ENCODE measurements at regions not wholly inside any gene's neighbourhood (a gene's known extent, or its start where the extent isn't known, plus 50 kb on each side); places are given as distances from the start of the nearest gene placed in this dataset.

DNA sequence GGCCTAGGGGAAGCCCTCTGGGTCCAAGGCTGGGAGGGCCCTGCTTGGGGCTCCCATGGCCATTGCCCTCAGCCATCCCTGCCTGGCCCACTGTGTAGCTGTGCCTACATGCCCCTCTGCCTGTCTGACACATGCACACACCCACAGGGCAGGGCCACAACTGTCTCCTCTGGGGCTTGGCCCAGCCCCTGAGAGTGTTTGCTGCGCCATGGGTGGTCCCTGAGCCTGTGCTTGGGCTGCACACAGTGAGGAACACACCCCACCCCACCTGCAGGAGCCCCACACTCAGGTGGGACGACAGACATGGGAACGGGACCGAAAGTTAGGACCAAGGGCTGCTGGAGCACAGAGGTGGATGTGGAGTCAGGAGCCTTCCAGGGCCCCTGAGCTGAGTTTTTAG, 489.5 kb downstream of the TBC1D22A start:
- TF ChIP-seq ZSCAN29 (CRISPR knock-in tag; conservative IDR thresholded peaks at IDR 0.05), result no peak
- TF ChIP-seq, protein P1, sequence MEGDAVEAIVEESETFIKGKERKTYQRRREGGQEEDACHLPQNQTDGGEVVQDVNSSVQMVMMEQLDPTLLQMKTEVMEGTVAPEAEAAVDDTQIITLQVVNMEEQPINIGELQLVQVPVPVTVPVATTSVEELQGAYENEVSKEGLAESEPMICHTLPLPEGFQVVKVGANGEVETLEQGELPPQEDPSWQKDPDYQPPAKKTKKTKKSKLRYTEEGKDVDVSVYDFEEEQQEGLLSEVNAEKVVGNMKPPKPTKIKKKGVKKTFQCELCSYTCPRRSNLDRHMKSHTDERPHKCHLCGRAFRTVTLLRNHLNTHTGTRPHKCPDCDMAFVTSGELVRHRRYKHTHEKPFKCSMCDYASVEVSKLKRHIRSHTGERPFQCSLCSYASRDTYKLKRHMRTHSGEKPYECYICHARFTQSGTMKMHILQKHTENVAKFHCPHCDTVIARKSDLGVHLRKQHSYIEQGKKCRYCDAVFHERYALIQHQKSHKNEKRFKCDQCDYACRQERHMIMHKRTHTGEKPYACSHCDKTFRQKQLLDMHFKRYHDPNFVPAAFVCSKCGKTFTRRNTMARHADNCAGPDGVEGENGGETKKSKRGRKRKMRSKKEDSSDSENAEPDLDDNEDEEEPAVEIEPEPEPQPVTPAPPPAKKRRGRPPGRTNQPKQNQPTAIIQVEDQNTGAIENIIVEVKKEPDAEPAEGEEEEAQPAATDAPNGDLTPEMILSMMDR (CRISPR knock-in tag; IDR thresholded peaks at IDR 0.05), result no peak
- TF ChIP-seq POLR2A (IDR thresholded peaks at IDR 0.05; ENCODE audit: insufficient read depth in 1 of 2, low read depth in 2 of 2, low read length in 2 of 2), result no peak
- TF ChIP-seq SUZ12 (IDR thresholded peaks at IDR 0.05; ENCODE audit: low read depth, low read length), result no peak

Measured in HepG2 (cell line).